ENCODE measurements at regions not wholly inside any gene's neighbourhood (a gene's known extent, or its start where the extent isn't known, plus 50 kb on each side); places are given as distances from the start of the nearest gene placed in this dataset.

DNA sequence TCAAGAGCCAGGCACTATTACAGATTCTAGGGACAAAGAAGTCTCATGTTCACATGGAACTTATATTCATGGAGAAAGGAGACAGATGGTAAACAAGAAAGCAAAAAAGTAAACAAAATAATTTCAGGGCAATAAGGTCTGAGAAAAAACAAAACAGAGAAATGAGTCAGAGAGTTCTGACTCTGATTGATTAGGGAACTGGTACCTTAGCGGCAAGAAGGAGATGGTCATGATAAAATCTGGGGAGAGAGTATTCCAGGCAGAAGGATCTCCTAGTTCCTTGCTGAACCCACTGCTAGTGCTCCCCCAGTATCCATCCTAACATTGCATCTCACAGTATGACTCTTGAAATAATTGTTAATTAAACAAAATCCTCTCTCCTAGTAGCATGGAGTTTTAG lies 161.8 kb upstream of the KLF7 start (continued):
- TF ChIP-seq, protein P1, sequence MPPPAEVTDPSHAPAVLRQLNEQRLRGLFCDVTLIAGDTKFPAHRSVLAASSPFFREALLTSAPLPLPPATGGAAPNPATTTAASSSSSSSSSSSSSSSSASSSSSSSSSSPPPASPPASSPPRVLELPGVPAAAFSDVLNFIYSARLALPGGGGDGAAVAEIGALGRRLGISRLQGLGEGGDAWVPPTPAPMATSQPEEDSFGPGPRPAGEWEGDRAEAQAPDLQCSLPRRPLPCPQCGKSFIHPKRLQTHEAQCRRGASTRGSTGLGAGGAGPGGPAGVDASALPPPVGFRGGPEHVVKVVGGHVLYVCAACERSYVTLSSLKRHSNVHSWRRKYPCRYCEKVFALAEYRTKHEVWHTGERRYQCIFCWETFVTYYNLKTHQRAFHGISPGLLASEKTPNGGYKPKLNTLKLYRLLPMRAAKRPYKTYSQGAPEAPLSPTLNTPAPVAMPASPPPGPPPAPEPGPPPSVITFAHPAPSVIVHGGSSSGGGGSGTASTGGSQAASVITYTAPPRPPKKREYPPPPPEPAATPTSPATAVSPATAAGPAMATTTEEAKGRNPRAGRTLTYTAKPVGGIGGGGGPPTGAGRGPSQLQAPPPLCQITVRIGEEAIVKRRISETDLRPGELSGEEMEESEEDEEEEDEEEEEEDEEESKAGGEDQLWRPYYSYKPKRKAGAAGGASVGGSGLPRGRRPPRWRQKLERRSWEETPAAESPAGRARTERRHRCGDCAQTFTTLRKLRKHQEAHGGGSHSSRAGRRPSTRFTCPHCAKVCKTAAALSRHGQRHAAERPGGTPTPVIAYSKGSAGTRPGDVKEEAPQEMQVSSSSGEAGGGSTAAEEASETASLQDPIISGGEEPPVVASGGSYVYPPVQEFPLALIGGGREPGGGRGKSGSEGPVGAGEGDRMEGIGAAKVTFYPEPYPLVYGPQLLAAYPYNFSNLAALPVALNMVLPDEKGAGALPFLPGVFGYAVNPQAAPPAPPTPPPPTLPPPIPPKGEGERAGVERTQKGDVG (CRISPR knock-in tag; IDR thresholded peaks at IDR 0.05) = no peak
- TF ChIP-seq RBBP5 (conservative IDR thresholded peaks at IDR 0.05) = no peak
- TF ChIP-seq GABPA (IDR thresholded peaks at IDR 0.05; ENCODE audit: low read depth) = no peak
- peak; percentile 55; the same call in 1 of the 2 replicates for TF ChIP-seq RUNX3 (IDR thresholded peaks at IDR 0.05; ENCODE audit: low read length)
- TF ChIP-seq, protein P2, sequence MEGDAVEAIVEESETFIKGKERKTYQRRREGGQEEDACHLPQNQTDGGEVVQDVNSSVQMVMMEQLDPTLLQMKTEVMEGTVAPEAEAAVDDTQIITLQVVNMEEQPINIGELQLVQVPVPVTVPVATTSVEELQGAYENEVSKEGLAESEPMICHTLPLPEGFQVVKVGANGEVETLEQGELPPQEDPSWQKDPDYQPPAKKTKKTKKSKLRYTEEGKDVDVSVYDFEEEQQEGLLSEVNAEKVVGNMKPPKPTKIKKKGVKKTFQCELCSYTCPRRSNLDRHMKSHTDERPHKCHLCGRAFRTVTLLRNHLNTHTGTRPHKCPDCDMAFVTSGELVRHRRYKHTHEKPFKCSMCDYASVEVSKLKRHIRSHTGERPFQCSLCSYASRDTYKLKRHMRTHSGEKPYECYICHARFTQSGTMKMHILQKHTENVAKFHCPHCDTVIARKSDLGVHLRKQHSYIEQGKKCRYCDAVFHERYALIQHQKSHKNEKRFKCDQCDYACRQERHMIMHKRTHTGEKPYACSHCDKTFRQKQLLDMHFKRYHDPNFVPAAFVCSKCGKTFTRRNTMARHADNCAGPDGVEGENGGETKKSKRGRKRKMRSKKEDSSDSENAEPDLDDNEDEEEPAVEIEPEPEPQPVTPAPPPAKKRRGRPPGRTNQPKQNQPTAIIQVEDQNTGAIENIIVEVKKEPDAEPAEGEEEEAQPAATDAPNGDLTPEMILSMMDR (IDR thresholded peaks at IDR 0.05 in 2 of 3, conservative IDR thresholded peaks at IDR 0.05 in 1 of 3; ENCODE audit: control insufficient read depth in 2 of 3, extremely low read depth in 1 of 3, insufficient read depth in 1 of 3, low read depth in 3 of 3, low read length in 3 of 3) = no peak
- TF ChIP-seq, protein P3, sequence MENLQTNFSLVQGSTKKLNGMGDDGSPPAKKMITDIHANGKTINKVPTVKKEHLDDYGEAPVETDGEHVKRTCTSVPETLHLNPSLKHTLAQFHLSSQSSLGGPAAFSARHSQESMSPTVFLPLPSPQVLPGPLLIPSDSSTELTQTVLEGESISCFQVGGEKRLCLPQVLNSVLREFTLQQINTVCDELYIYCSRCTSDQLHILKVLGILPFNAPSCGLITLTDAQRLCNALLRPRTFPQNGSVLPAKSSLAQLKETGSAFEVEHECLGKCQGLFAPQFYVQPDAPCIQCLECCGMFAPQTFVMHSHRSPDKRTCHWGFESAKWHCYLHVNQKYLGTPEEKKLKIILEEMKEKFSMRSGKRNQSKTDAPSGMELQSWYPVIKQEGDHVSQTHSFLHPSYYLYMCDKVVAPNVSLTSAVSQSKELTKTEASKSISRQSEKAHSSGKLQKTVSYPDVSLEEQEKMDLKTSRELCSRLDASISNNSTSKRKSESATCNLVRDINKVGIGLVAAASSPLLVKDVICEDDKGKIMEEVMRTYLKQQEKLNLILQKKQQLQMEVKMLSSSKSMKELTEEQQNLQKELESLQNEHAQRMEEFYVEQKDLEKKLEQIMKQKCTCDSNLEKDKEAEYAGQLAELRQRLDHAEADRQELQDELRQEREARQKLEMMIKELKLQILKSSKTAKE (IDR thresholded peaks at IDR 0.05; ENCODE audit: low read depth, poor library complexity, severe bottlenecking) = no peak
- no peak for TF ChIP-seq POLR2A (IDR thresholded peaks at IDR 0.05; ENCODE audit: low read depth, low read length)
- TF ChIP-seq HDAC6 (IDR thresholded peaks at IDR 0.05; ENCODE audit: unreplicated experiment) = no peak
- TF ChIP-seq IKZF1 (conservative IDR thresholded peaks at IDR 0.05) = peak; percentile 56
- TF ChIP-seq, protein P4, sequence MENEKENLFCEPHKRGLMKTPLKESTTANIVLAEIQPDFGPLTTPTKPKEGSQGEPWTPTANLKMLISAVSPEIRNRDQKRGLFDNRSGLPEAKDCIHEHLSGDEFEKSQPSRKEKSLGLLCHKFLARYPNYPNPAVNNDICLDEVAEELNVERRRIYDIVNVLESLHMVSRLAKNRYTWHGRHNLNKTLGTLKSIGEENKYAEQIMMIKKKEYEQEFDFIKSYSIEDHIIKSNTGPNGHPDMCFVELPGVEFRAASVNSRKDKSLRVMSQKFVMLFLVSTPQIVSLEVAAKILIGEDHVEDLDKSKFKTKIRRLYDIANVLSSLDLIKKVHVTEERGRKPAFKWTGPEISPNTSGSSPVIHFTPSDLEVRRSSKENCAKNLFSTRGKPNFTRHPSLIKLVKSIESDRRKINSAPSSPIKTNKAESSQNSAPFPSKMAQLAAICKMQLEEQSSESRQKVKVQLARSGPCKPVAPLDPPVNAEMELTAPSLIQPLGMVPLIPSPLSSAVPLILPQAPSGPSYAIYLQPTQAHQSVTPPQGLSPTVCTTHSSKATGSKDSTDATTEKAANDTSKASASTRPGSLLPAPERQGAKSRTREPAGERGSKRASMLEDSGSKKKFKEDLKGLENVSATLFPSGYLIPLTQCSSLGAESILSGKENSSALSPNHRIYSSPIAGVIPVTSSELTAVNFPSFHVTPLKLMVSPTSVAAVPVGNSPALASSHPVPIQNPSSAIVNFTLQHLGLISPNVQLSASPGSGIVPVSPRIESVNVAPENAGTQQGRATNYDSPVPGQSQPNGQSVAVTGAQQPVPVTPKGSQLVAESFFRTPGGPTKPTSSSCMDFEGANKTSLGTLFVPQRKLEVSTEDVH (IDR thresholded peaks at IDR 0.05; ENCODE audit: low read depth, partially characterized antibody) = no peak
- no peak for TF ChIP-seq YY1 (IDR thresholded peaks at IDR 0.05; ENCODE audit: low read depth, low read length)
- no peak for TF ChIP-seq PML (IDR thresholded peaks at IDR 0.05; ENCODE audit: low read length)
- TF ChIP-seq STAT3 (IDR thresholded peaks at IDR 0.05; ENCODE audit: low read depth, low read length) = no peak
- no peak for TF ChIP-seq TCF7 (IDR thresholded peaks at IDR 0.05; ENCODE audit: borderline replicate concordance)
- no peak for TF ChIP-seq STAT1 (conservative IDR thresholded peaks at IDR 0.05)
- no peak for TF ChIP-seq POLR2AphosphoS2 (IDR thresholded peaks at IDR 0.05; ENCODE audit: low read depth, low read length)

Measured in GM12878 (cell line).